SK-N-SH (cell line): ENCODE measurements at regions not wholly inside any gene's neighbourhood (a gene's known extent, or its start where the extent isn't known, plus 50 kb on each side); places are given as distances from the start of the nearest gene placed in this dataset.
A peak's percentile ranks its signal among the peaks of the same experiment; 100 is the strongest.

Source experiments
- CTCF ChIA-PET: fragments of 300-600, 350-600 bp; formaldehyde crosslinking; extraction: SDS; loops from one replicate; lab custom pipeline; 2021; lab: Yijun Ruan, JAX
- POLR2A ChIA-PET: fragments of 350-600 bp; sonication (Branson Sonifier 250); formaldehyde crosslinking; extraction: SDS; loops from one replicate; lab custom pipeline; 2020; ENCODE audit warnings: antibody characterized with exemption, inconsistent platforms; lab: Yijun Ruan, JAX
- DNase-seq: peaks from one replicate; pipeline ENCODE4 v3.0.0; 2012
- H2AFZ ChIP-seq: fragments of 200-600 bp; sonication (generic); 2 replicates; pipeline ENCODE4 v1.8.1; 2016; ENCODE audit warnings: antibody characterized with exemption, mild to moderate bottlenecking, low read depth
- H3F3A ChIP-seq: fragments of 200-600 bp; sonication (generic); replicated peaks from 2 replicates; pipeline ENCODE3; 2016; ENCODE audit warnings: antibody characterized with exemption, mild to moderate bottlenecking; ENCODE audit not compliant: insufficient read depth
- H3K27ac ChIP-seq, 2 experiments: fragments of 200-500 bp in 1 of 2; fragments of 200-600 bp in 1 of 2; sonication (Bioruptor generic) in 1 of 2; sonication (generic), shearing (Covaris generic) in 1 of 2; 2 replicates each; pipeline versions ENCODE4 v1.5.1 to v1.6.1; 2014 to 2016; ENCODE audit warnings: low read depth in 2 of 2, inconsistent platforms in 1 of 2, low read length in 1 of 2, mild to moderate bottlenecking in 1 of 2, mixed read lengths in 1 of 2
- H3K27me3 ChIP-seq: fragments of 200-600 bp; sonication (generic), shearing (Covaris generic); 2 replicates; pipeline ENCODE4 v1.6.1; 2016; ENCODE audit warnings: mixed run types; ENCODE audit not compliant: insufficient read depth
- H3K36me3 ChIP-seq, 2 experiments: fragments of 200-500 bp in 1 of 2; fragments of 200-600 bp in 1 of 2; sonication (Bioruptor generic) in 1 of 2; sonication (generic) in 1 of 2; replicated peaks in 1 of 2; 2 replicates each; pipeline versions ENCODE3 to v1.5.1; 2014 to 2016; ENCODE audit warnings: low read length in 1 of 2, mild to moderate bottlenecking in 1 of 2; ENCODE audit not compliant: insufficient read depth in 2 of 2, control insufficient read depth in 1 of 2
- H3K4me1 ChIP-seq, 2 experiments: fragments of 200-500 bp in 1 of 2; fragments of 200-600 bp in 1 of 2; sonication (Bioruptor generic) in 1 of 2; sonication (generic), shearing (Covaris generic) in 1 of 2; 2 replicates each; pipeline versions ENCODE4 v1.5.1 to v1.6.1; 2014 to 2016; ENCODE audit warnings: low read depth in 1 of 2, low read length in 1 of 2, mixed run types in 1 of 2; ENCODE audit not compliant: insufficient read depth in 2 of 2, control insufficient read depth in 1 of 2
- H3K4me2 ChIP-seq: fragments of 200-600 bp; sonication (generic), shearing (Covaris generic); 2 replicates; pipeline ENCODE4 v1.6.1; 2017; ENCODE audit warnings: mixed run types
- H3K4me3 ChIP-seq, 2 experiments: fragments of 200-500 bp in 1 of 2; fragments of 200-600 bp in 1 of 2; sonication (Bioruptor generic) in 1 of 2; sonication (generic), shearing (Covaris generic) in 1 of 2; 2 replicates each; pipeline versions ENCODE4 v1.5.1 to v1.8.1; 2014 to 2016; ENCODE audit warnings: low read depth in 2 of 2, inconsistent platforms in 1 of 2, low read length in 1 of 2, mild to moderate bottlenecking in 1 of 2, mixed read lengths in 1 of 2, moderate library complexity in 1 of 2
- H3K79me2 ChIP-seq: fragments of 200-600 bp; sonication (generic); 2 replicates; pipeline ENCODE4 v1.8.1; 2017; ENCODE audit warnings: mild to moderate bottlenecking; ENCODE audit not compliant: insufficient read depth
- H3K9ac ChIP-seq: fragments of 200-600 bp; sonication (generic); 2 replicates; pipeline ENCODE4 v1.6.1; 2017; ENCODE audit warnings: mixed run types
- H3K9me2 ChIP-seq: fragments of 200-600 bp; sonication (generic); 2 replicates; pipeline ENCODE4 v1.6.1; 2017; ENCODE audit warnings: mixed run types
- H3K9me3 ChIP-seq: fragments of 200-600 bp; sonication (generic); 2 replicates; pipeline ENCODE4 v1.6.1; 2017; ENCODE audit warnings: mixed run types, mild to moderate bottlenecking, moderate library complexity
- H4K20me1 ChIP-seq: fragments of 200-600 bp; sonication (generic); 2 replicates; pipeline ENCODE4 v1.6.1; 2017; ENCODE audit warnings: mild to moderate bottlenecking, mixed run types; ENCODE audit not compliant: insufficient read depth
- CTCF ChIP-seq: fragments of 200-600 bp; sonication (generic); IDR thresholded peaks from 2 replicates; pipeline ENCODE4 v1.6.1; 2017; ENCODE audit warnings: antibody characterized with exemption, mild to moderate bottlenecking, moderate library complexity
- ELF1 ChIP-seq: IDR thresholded peaks from 2 replicates; pipeline ENCODE4 v1.4.0; 2012
- FOSL2 ChIP-seq: IDR thresholded peaks from 2 replicates; pipeline ENCODE4 v1.4.0; 2012; ENCODE audit warnings: low read depth, mild to moderate bottlenecking, moderate library complexity, borderline replicate concordance
- FOXJ3 ChIP-seq: sonication (generic); formaldehyde crosslinking; IDR thresholded peaks from 2 replicates; pipeline ENCODE4 v1.5.1; 2020; ENCODE audit warnings: mild to moderate bottlenecking, missing genetic modification reagents
- FOXM1 ChIP-seq: IDR thresholded peaks from 2 replicates; pipeline ENCODE4 v1.4.0; 2012; ENCODE audit warnings: low read depth, mild to moderate bottlenecking
- GABPA ChIP-seq: IDR thresholded peaks from 2 replicates; pipeline ENCODE4 v1.4.0; 2012; ENCODE audit warnings: low read depth, mild to moderate bottlenecking
- GATA2 ChIP-seq: sonication (generic); formaldehyde crosslinking; IDR thresholded peaks from 2 replicates; pipeline ENCODE4 v1.5.0; 2020; ENCODE audit warnings: mild to moderate bottlenecking, missing genetic modification reagents
- JUND ChIP-seq: IDR thresholded peaks from 2 replicates; pipeline ENCODE4 v1.4.0; 2012
- MAX ChIP-seq: IDR thresholded peaks from 2 replicates; pipeline ENCODE4 v1.4.0; 2012; ENCODE audit warnings: low read depth
- NFIC ChIP-seq: IDR thresholded peaks from 2 replicates; pipeline ENCODE4 v1.4.0; 2012; ENCODE audit warnings: borderline replicate concordance
- PBX3 ChIP-seq: IDR thresholded peaks from 2 replicates; pipeline ENCODE4; 2012
- POLR2AphosphoS5 ChIP-seq: IDR thresholded peaks from 2 replicates; pipeline ENCODE4 v1.6.1; 2012; ENCODE audit warnings: low read depth, low read length
- RAD21 ChIP-seq: IDR thresholded peaks from 2 replicates; pipeline ENCODE4 v1.6.1; 2012; ENCODE audit warnings: mild to moderate bottlenecking, low read length
- RCOR1 ChIP-seq: fragments of 150-350 bp; IDR thresholded peaks from 2 replicates; pipeline ENCODE4 v1.6.1; 2017; ENCODE audit warnings: antibody characterized with exemption, low read length
- RFX5 ChIP-seq: IDR thresholded peaks from 2 replicates; pipeline ENCODE4 v1.6.1; 2012; ENCODE audit warnings: mild to moderate bottlenecking, improper control_type of control experiment, low read length
- RXRA ChIP-seq: IDR thresholded peaks from 2 replicates; pipeline ENCODE4 v1.4.0; 2012; ENCODE audit warnings: low read depth, mild to moderate bottlenecking, borderline replicate concordance
- SMC3 ChIP-seq: IDR thresholded peaks from 2 replicates; pipeline ENCODE4 v1.6.1; 2012; ENCODE audit warnings: low read depth, low read length, improper control_type of control experiment
- TCF12 ChIP-seq: IDR thresholded peaks from 2 replicates; pipeline ENCODE4 v1.4.0; 2012
- TEAD4 ChIP-seq: IDR thresholded peaks from 2 replicates; pipeline ENCODE4 v1.4.0; 2012; ENCODE audit warnings: mild to moderate bottlenecking, borderline replicate concordance; ENCODE audit not compliant: insufficient read depth
- WGBS: methylation state at CpG from one replicate; pipeline ENCODE4 v1.1.6; 2017; ENCODE audit warnings: low lambda C conversion rate; 5-methylcytosine and 5-hydroxymethylcytosine counted together

GRCh38 chr6:40845553-40845952, 193.5 kb downstream of the UNC5CL start:
- 39% methylated on average over 2 of the region's 2 CpGs for WGBS
- no peak for DNase-seq
- CTCF ChIA-PET = interaction anchor here (1.1 to 2.3 kb wide), 7 partner anchors 9 to 258 kb away, joined by 3 to 10 read pairs (median 5); partner anchors contain the start of gene LRFN2

GRCh38 chr6:40844246-40844645, 194.8 kb downstream of the UNC5CL start:
- H3K79me2 ChIP-seq = no peaks in the 10 kb centered on the region
- H3K4me3 ChIP-seq = no peak overlapping the region
- H4K20me1 ChIP-seq = no peaks in the 10 kb centered on the region
- POLR2A ChIA-PET = no interaction called here
- 21% methylated on average over 1 of the region's 1 CpG for WGBS
- no peak overlapping the region for H3K9ac ChIP-seq
- no peaks in the 10 kb centered on the region; the same call in 1 of the 2 replicates for H3K27me3 ChIP-seq
- H3K4me2 ChIP-seq = no peak overlapping the region
- DNase-seq = no peak
- no peak overlapping the region for H2AFZ ChIP-seq
- TF ChIP-seq GATA2 (CRISPR knock-in tag) = no peak
- TF ChIP-seq RAD21 = no peak
- no peak for TF ChIP-seq RXRA
- TF ChIP-seq TCF12 = no peak
- TF ChIP-seq POLR2AphosphoS5 = no peak
- no peak for TF ChIP-seq PBX3
- no peak for TF ChIP-seq SMC3
- TF ChIP-seq TEAD4 = no peak
- no peak for TF ChIP-seq GABPA
- TF ChIP-seq NFIC = no peak
- TF ChIP-seq JUND = no peak
- no peak for TF ChIP-seq RFX5
- no peak for TF ChIP-seq RCOR1
- no peak for TF ChIP-seq ELF1
- H3K9me3 ChIP-seq = no peaks in the 10 kb centered on the region; the same call in 1 of the 2 replicates
- CTCF ChIA-PET = interaction anchor here (2.1 to 2.3 kb wide), 2 partner anchors 10 to 256 kb away, joined by 6 to 10 read pairs; partner anchors contain the start of gene LRFN2
- H3K9me2 ChIP-seq = no peaks in the 10 kb centered on the region
- H3F3A ChIP-seq = no peaks in the 10 kb centered on the region
- no peak overlapping the region for H3K27ac ChIP-seq
- peaks cover 6% of the 10 kb centered on the region in 2 experiments; a peak in 2 of 4 replicates for H3K4me1 ChIP-seq
- no peaks in the 10 kb centered on the region for H3K36me3 ChIP-seq

More at GRCh38 chr6:40845553-40845952, 193.5 kb downstream of the UNC5CL start:
- no peaks in the 10 kb centered on the region for H4K20me1 ChIP-seq
- H3K9me2 ChIP-seq = no peaks in the 10 kb centered on the region
- H3K9me3 ChIP-seq = no peaks in the 10 kb centered on the region; the same call in 1 of the 2 replicates
- H2AFZ ChIP-seq = no peak overlapping the region
- no peak overlapping the region for H3K27ac ChIP-seq
- no peaks in the 10 kb centered on the region for H3K79me2 ChIP-seq
- no peaks in the 10 kb centered on the region for H3F3A ChIP-seq
- TF ChIP-seq FOSL2 (no peak), FOXM1 (no peak), SMC3 (peak; percentile 49), FOXJ3 (CRISPR knock-in tag) (no peak), MAX (no peak), RAD21 (peak; percentile 64), CTCF (peak; percentile 62)
- H3K9ac ChIP-seq = no peak overlapping the region
- no peak overlapping the region for H3K4me3 ChIP-seq
- H3K4me1 ChIP-seq = peaks cover 6% of the 10 kb centered on the region in 2 experiments; a peak in 2 of 4 replicates
- POLR2A ChIA-PET = no interaction called here
- H3K4me2 ChIP-seq = no peak overlapping the region
- no peaks in the 10 kb centered on the region for H3K36me3 ChIP-seq
- H3K27me3 ChIP-seq = no peaks in the 10 kb centered on the region
